Adrenal gland (tissue), 9 donors: ENCODE measurements at regions not wholly inside any gene's neighbourhood (a gene's known extent, or its start where the extent isn't known, plus 50 kb on each side); places are given as distances from the start of the nearest gene placed in this dataset.
"Not testable (repeated sequence)": the region's sequence is repeated elsewhere in the genome, so short reads cannot be mapped to it uniquely, and the experiment has no call there.

Experiments used
- DNase-seq, 7 donors: peaks; one replicate each; pipeline ENCODE4 v3.0.0-alpha.2; 2019 to 2020
- H3K27ac ChIP-seq, 5 donors: fragments of 200-600 bp; sonication (generic) in 4 of 5; 1 replicate in 3 of 5; 2 replicates in 2 of 5; pipeline versions ENCODE4 v1.5.1 to v1.8.0; 2016 to 2020; ENCODE audit warnings: mild to moderate bottlenecking in 1 of 5
- H3K27me3 ChIP-seq: fragments of 200-600 bp; 2 replicates; pipeline ENCODE4 v1.8.0; 2021
- H3K36me3 ChIP-seq, 2 donors: fragments of 200-600 bp; replicated peaks in 1 of 2; 1 replicate in 1 of 2; 2 replicates in 1 of 2; pipeline versions ENCODE4 v1.5.1 to v1.8.0; 2018 to 2022
- H3K4me1 ChIP-seq, 2 donors: fragments of 200-600 bp; replicated peaks in 1 of 2; 1 replicate in 1 of 2; 2 replicates in 1 of 2; pipeline versions ENCODE4 v1.5.1 to v1.8.0; 2018 to 2021
- H3K4me3 ChIP-seq, 4 donors: fragments of 200-600 bp; sonication (generic) in 3 of 4; one replicate each; pipeline ENCODE4 v1.5.1; 2016 to 2018
- H3K9me3 ChIP-seq, 3 donors: fragments of 200-600 bp; sonication (generic) in 1 of 3; replicated peaks in 1 of 3; 1 replicate in 2 of 3; 2 replicates in 1 of 3; pipeline versions ENCODE4 v1.5.1 to v1.8.0; 2016 to 2021
- POLR2A ChIP-seq, 2 donors: fragments of 450-650 bp; IDR thresholded peaks; one replicate each; pipeline ENCODE4 v1.6.1; 2017; ENCODE audit warnings: antibody characterized with exemption in 2 of 2, mild to moderate bottlenecking in 2 of 2, moderate library complexity in 1 of 2
- WGBS, 4 donors: extraction: QIAGEN DNeasy Blood & Tissue Kit in 2 of 4; methylation state at CpG; one replicate each; pipeline versions ENCODE4 v1.1.5 to v1.1.7; 2013 to 2017; 5-methylcytosine and 5-hydroxymethylcytosine counted together
- intact Hi-C, 2 donors: fragments of 100-400 bp; cut with DNase I; formaldehyde crosslinking; loops; one replicate each; pipeline versions ENCODE4 v1.14.1 to v1.15.0; 2022 to 2023
- TF ChIP-seq, protein P1 (sequence below), 6 experiments: fragments of 450-650 bp in 4 of 6; fragments of 200-600 bp in 2 of 6; sonication (generic) in 1 of 6; IDR thresholded peaks; 1 replicate in 5 of 6; 2 replicates in 1 of 6; pipeline versions ENCODE4 v1.5.1 to v1.8.0; 2016 to 2021; ENCODE audit warnings: antibody characterized with exemption in 6 of 6, mild to moderate bottlenecking in 2 of 6, moderate library complexity in 1 of 6
- donor health status: healthy with polysubstance abuse.
- donor health status: Bipolar disorder and iron deficiency.
- donor health status: DM: yes; HTN: yes; CAD: no.
- donor health status: DM: no; HTN: no; CAD: no.
- donor health status: DM: no; HTN: no; CAD: no.

DNA sequence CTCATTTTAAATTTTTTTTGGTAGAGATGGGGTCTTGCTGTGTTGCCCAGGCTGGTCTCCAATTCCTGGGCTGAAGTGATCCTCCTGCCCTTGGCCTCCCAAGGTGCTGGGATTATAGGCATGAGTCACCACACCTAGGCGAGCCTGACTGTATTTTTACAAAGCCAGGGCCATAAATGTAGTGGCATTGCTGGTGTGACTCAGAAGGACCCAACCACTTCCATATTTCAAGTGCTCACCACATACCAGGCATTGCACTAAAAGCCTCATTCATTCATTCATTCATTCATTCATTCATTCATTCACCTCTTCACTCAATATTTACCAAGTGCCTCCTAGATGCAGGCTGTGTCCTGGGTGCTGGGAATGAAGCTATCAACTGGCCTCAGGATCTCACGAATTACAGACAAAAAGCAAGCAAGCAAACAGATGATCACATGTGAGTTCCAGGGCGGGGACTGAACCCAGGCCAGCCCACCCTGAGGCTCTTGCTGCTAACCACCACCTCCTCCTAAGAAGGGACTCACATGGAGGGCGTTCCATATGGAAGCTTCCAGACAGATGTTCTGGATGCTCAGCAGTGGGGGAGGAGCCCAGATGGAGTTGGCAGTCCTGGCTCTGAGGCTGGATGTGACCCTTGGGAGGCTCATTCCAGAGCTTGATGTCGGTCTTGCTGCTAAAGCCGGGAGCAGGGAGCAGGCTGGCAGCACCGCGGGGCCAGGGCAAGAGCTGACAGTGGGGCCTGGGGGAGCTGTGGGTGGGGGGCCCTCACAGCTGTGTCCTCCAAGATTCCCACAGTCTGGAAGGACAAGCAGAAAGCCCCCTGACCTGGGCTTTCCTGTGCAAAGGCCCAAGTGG lies 158.8 kb downstream of the CTTN start:
- no peaks in the 10 kb centered on the region for H3K4me1 ChIP-seq
- DNase-seq: no peak
- no peak overlapping the region for H3K27ac ChIP-seq
- TF ChIP-seq POLR2A (IDR thresholded peaks at IDR 0.05): no peak
- TF ChIP-seq, protein P1, sequence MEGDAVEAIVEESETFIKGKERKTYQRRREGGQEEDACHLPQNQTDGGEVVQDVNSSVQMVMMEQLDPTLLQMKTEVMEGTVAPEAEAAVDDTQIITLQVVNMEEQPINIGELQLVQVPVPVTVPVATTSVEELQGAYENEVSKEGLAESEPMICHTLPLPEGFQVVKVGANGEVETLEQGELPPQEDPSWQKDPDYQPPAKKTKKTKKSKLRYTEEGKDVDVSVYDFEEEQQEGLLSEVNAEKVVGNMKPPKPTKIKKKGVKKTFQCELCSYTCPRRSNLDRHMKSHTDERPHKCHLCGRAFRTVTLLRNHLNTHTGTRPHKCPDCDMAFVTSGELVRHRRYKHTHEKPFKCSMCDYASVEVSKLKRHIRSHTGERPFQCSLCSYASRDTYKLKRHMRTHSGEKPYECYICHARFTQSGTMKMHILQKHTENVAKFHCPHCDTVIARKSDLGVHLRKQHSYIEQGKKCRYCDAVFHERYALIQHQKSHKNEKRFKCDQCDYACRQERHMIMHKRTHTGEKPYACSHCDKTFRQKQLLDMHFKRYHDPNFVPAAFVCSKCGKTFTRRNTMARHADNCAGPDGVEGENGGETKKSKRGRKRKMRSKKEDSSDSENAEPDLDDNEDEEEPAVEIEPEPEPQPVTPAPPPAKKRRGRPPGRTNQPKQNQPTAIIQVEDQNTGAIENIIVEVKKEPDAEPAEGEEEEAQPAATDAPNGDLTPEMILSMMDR (IDR thresholded peaks at IDR 0.05): no peak
- no peaks in the 10 kb centered on the region for H3K9me3 ChIP-seq
- H3K36me3 ChIP-seq: no peaks in the 10 kb centered on the region
- H3K4me3 ChIP-seq: no peak overlapping the region
- WGBS, 4 donors: 66 to 70% (median 67%) methylated on average over 6 to 8 of the region's 8 CpGs
- intact Hi-C loops: no loop called here
- no peaks in the 10 kb centered on the region for H3K27me3 ChIP-seq

DNA sequence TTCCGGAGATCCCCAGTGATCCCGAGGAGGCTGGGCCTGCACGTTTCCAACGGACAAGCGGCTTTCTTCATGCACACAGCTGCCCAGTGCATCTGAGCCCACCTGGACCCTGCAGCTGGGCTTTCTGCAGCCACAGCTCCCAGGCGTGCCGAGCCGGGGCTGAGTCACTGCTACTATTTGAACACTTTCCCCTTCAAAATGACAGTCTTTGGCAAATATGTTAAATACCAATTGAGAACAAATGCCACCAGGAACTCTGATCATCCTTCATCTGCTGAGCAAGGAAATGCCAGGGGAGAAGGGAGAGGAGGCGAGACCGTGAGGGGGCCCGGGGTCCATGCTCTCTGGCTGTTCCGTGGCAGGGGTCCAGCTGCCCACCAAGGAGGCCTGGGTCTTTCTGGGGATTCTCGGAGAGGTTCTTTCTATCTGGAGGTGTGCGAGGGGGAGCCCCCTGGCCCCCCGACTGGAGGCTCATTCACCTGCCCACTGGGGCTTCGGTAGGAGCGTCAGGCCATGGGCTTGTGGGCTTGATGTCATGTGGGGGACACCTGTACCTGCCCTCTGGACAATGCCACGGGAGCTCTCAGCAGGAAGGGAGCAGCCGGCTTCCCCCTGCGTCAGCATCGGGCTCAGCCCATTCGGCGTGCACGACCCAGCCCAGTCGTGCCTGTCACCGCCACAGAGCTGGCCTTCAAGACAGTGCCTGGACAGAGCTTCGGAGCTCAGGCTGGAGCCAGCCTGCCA lies 159.6 kb downstream of the CTTN start:
- no peaks in the 10 kb centered on the region for H3K36me3 ChIP-seq
- H3K27ac ChIP-seq: no peak overlapping the region
- intact Hi-C loops: no loop called here
- no peak for DNase-seq
- H3K4me1 ChIP-seq: no peaks in the 10 kb centered on the region
- no peak overlapping the region for H3K4me3 ChIP-seq
- 81 to 92% (median 92%) methylated on average over 12 to 27 of the region's 27 CpGs for WGBS, 4 donors
- H3K9me3 ChIP-seq: no peaks in the 10 kb centered on the region
- H3K27me3 ChIP-seq: no peaks in the 10 kb centered on the region
- TF ChIP-seq, protein P1 (IDR thresholded peaks at IDR 0.05): no peak
- TF ChIP-seq POLR2A (IDR thresholded peaks at IDR 0.05): no peak

DNA sequence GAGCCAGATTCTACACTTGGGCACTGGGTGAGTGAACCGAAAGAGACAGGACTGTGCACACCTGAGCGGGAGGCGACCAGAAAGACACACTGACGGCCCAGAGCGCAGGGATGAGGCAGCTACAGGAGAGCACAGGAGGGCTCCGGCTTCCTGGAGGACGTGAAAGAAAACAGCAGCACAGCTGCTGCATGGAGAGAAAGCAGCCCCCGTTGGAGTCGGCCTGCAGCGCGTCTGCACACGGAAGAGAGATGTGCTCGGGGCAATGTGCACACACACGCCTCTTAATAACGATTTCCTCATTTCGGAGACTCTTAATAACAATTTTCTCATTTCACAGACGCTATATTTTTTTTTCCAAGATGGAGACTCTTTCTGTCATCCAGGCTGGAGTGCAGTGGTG lies 160.4 kb downstream of the CTTN start:
- Histone ChIP-seq H3K27me3 (no peaks in the 10 kb centered on the region), H3K36me3 (no peaks in the 10 kb centered on the region), H3K9me3 (no peaks in the 10 kb centered on the region), H3K4me3 (no peak overlapping the region), H3K27ac (no peak overlapping the region), H3K4me1 (no peaks in the 10 kb centered on the region)
- WGBS, 4 donors: 87 to 92% (median 90%) methylated on average over 17 of the region's 17 CpGs
- intact Hi-C loops: no loop called here
- DNase-seq: no peak
- TF ChIP-seq POLR2A (IDR thresholded peaks at IDR 0.05): no peak
- TF ChIP-seq, protein P1 (IDR thresholded peaks at IDR 0.05): no peak

DNA sequence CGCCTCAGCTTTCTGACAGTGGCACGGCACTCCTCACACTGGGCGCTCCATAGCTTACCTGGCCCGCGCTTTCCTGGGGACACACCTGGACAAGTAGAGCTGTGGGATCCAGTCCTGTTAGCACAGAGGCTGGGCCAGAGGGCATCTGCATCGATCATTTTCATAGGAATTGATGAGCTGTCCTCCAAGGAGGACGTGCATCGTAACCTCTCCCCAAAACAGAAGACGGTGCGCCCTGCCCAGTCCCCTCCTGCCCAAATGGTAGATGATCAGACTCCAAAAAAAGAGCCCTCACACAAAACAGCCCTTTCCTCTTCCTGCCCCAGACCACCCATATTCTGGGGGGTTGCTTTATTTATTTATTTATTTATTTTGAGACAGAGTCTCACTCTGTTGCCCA lies 161.2 kb downstream of the CTTN start:
- no peaks in the 10 kb centered on the region for H3K9me3 ChIP-seq
- H3K36me3 ChIP-seq: no peaks in the 10 kb centered on the region
- WGBS, 4 donors: 81 to 91% (median 86%) methylated on average over 10 of the region's 10 CpGs
- TF ChIP-seq, protein P1 (IDR thresholded peaks at IDR 0.05): no peak
- no peak for TF ChIP-seq POLR2A (IDR thresholded peaks at IDR 0.05)
- no peak overlapping the region for H3K27ac ChIP-seq
- intact Hi-C loops: no loop called here
- H3K4me1 ChIP-seq: no peaks in the 10 kb centered on the region
- no peak for DNase-seq
- H3K4me3 ChIP-seq: no peak overlapping the region
- H3K27me3 ChIP-seq: no peaks in the 10 kb centered on the region

DNA sequence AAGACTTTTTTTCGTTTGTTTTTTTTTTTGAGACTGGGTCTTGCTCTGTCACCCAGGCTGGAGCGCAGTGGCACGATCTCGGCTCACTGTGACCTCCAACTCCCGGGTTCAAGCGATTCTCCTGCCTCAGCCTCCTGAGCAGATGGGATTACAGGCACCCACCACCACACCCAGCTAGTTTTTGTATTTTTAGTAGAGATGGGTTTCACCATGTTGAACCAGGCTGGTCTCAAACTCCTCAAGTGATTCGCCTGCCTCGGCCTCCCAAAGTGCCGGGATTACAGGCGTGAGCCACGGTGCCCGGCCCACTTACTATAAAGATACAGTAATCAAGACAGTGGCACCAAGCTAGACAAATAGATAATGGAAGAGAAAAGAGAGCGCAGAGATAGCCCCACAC lies 162.3 kb downstream of the CTTN start:
- H3K36me3 ChIP-seq, H3K27me3 ChIP-seq, H3K4me3 ChIP-seq, H3K27ac ChIP-seq, H3K9me3 ChIP-seq, intact Hi-C loops, H3K4me1 ChIP-seq, DNase-seq: not testable (repeated sequence)
- WGBS, 4 donors: 87 to 95% (median 91%) methylated on average over 13 of the region's 13 CpGs
